SJSA1 (cell line): ENCODE measurements at regions not wholly inside any gene's neighbourhood (a gene's known extent, or its start where the extent isn't known, plus 50 kb on each side); places are given as distances from the start of the nearest gene placed in this dataset.

Source experiments
- DNase-seq, 2 experiments: peaks; one replicate each; pipeline ENCODE4 v3.0.0-alpha.2; 2015 to 2020; ENCODE audit warnings: low spot score in 2 of 2, low read depth in 1 of 2
- H3K27ac ChIP-seq: fragments of 250-450 bp; sonication (Bioruptor Pico); 2 replicates; pipeline ENCODE4 v1.5.1; 2020; ENCODE audit warnings: mild to moderate bottlenecking, moderate library complexity
- H3K27me3 ChIP-seq: fragments of 250-450 bp; sonication (Bioruptor Pico); replicated peaks from 2 replicates; pipeline ENCODE4 v1.5.1; 2020; ENCODE audit warnings: mild to moderate bottlenecking, moderate library complexity
- H3K36me3 ChIP-seq: fragments of 250-450 bp; sonication (Bioruptor Pico); 2 replicates; pipeline ENCODE4 v1.5.1; 2020; ENCODE audit warnings: mild to moderate bottlenecking
- H3K4me1 ChIP-seq: fragments of 250-450 bp; sonication (Bioruptor Pico); replicated peaks from 2 replicates; pipeline ENCODE4 v1.6.1; 2021; ENCODE audit warnings: mild to moderate bottlenecking
- H3K4me3 ChIP-seq: fragments of 250-450 bp; sonication (Bioruptor Pico); 2 replicates; pipeline ENCODE4 v1.5.1; 2020; ENCODE audit warnings: mild to moderate bottlenecking
- H3K9me3 ChIP-seq: fragments of 250-450 bp; sonication (Bioruptor Pico); replicated peaks from 2 replicates; pipeline ENCODE4 v1.5.1; 2020; ENCODE audit warnings: mild to moderate bottlenecking

DNA sequence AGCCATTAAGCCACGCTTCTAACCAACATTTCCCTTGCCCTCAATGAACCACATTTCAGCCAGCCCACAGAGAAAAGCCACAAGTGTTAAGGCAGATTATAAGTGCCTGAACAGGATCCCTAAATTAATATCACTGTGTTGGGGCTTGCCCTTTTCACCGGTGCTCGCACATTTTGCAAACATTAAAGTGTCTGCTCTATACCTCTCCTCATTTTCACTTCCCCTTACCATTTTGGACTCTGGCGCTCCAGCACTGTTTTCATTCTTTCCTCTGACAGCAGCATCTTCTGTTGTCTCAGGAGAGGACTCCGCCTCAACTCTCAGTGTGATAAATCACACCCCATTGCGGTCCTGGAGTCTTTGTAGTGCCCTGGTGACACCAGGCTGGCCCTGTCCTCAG, 274.2 kb downstream of the BAMBI start:
- no peaks in the 10 kb centered on the region for H3K9me3 ChIP-seq
- DNase-seq = no peak
- no peaks in the 10 kb centered on the region for H3K36me3 ChIP-seq
- H3K4me1 ChIP-seq = peaks cover 27% of the 10 kb centered on the region
- H3K27ac ChIP-seq = no peak overlapping the region
- H3K27me3 ChIP-seq = no peaks in the 10 kb centered on the region
- H3K4me3 ChIP-seq = no peak overlapping the region

GRCh38 chr10:28952523-28952922, 275.2 kb downstream of the BAMBI start:
- Histone ChIP-seq H3K4me1 (peaks cover 18% of the 10 kb centered on the region), H3K36me3 (no peaks in the 10 kb centered on the region), H3K27me3 (no peaks in the 10 kb centered on the region), H3K27ac (no peak overlapping the region), H3K9me3 (no peaks in the 10 kb centered on the region), H3K4me3 (no peak overlapping the region)
- DNase-seq = no peak

DNA sequence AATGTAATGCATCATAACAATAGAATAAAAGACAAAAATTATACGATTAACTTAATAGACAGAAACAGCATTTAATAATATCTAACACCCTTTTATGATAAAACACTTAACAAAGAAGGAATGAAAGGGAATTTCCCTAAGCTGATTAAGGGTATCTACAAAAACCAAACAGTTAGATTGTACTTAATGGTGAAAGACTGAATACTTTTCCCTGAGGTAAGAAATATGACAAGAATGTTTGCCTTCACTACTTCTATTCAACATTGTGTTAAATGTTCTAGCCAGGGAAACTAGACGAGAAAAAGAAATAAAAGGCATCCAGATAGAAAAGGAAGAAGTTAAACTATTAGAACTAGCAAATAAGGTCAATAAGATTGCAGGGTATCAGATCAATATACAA, 276.9 kb downstream of the BAMBI start:
- DNase-seq = peak in 1 of 2 experiments; percentile 37
- no peaks in the 10 kb centered on the region for H3K27me3 ChIP-seq
- H3K4me1 ChIP-seq = peaks cover 12% of the 10 kb centered on the region
- no peaks in the 10 kb centered on the region for H3K36me3 ChIP-seq
- H3K9me3 ChIP-seq = no peaks in the 10 kb centered on the region
- H3K4me3 ChIP-seq = no peak overlapping the region
- no peak overlapping the region for H3K27ac ChIP-seq

DNA sequence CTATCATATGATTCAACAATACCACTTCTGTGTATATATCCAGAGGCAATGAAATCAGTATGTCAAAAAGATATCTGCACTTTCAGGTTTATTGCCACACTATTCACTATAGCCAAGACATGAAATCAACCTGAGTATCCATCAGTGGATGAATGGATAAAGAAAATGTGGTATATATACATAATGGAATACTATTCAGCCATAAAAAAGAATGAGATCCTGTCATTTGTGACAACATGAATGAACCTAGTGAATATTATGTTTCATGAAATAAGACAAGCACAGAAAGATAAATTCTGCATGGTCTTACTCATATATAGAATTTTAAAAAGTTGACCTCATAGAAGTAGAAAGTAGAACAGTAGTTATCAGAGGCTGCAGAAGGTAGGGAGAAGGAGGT, 281.1 kb downstream of the BAMBI start:
- H3K27ac ChIP-seq = no peak overlapping the region
- peaks cover 17% of the 10 kb centered on the region for H3K4me1 ChIP-seq
- H3K27me3 ChIP-seq = no peaks in the 10 kb centered on the region
- no peaks in the 10 kb centered on the region for H3K36me3 ChIP-seq
- DNase-seq = no peak
- H3K4me3 ChIP-seq = no peak overlapping the region
- no peaks in the 10 kb centered on the region for H3K9me3 ChIP-seq

DNA sequence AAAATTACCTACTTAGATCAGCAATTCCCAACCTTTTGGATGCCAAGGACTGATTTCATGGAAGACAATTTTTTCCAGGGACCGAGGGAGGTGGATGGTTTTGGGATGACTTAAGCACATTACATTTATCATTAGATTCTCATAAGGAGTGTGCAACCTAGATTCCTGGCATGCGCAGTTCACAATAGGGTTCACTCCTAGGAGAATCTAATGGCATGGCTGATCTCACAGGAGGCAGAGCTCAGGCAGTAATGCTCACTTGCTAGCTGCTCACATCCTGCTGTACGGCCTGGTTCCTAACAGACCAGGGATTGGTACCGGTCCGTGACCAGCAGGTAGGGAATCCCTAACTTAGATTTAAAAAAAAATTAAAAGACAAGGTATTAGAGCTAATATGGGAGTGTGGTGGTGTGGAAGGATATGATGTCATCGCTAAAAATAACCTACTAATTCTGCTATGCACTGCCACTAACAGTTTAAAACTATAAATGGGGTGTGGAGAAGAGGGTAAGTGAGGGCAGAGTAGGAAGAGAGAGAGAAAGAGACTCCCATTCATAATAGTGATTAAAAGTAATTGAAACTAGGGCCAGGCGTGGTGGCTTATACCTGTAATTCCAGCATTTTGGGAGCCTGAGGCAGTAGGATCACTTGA, 282.7 kb downstream of the BAMBI start:
- DNase-seq = no peak
- Histone ChIP-seq H3K36me3 (no peaks in the 10 kb centered on the region), H3K4me3 (no peak overlapping the region), H3K9me3 (peaks cover 3% of the 10 kb centered on the region; the same call in 1 of the 2 replicates), H3K27ac (no peak overlapping the region), H3K4me1 (peaks cover 4% of the 10 kb centered on the region), H3K27me3 (no peaks in the 10 kb centered on the region)

GRCh38 chr10:28962768-28963167, 285.4 kb downstream of the BAMBI start:
- Histone ChIP-seq H3K27me3 (no peaks in the 10 kb centered on the region), H3K27ac (no peak overlapping the region), H3K4me1 (peaks cover 4% of the 10 kb centered on the region; the same call in 1 of the 2 replicates)

DNA sequence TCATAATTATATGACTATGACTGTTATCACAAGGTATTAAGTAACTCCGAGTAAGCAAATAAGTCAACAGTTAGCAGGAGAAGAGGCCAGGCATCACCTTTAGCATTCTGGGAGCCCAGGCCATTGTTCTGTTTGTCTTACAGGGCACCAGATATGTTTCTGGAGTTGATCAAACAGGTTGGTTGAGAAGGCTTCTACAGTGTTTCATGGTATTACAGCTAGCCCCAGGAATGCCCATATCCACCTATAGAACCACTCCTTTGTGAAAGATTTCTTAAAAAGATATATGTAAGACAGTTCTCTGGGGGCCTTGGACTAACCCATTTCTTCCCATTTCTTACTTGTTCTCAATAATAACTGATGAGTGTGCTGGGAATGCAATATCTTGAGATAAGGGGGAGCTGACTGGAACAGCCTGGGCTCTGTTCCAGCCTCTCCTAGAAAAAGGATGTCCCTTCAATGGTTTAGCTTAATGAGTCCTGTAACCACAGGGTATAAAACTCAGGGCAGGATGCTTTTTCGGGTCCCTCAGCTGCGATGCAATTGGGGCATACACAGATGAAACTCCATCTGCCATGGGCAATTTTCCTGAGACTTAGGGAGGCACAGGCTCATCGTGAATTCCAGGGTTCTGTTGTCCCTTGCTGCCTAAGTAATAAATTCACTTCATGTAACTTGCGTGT, 286.4 kb downstream of the BAMBI start:
- no peak overlapping the region for H3K27ac ChIP-seq
- peaks cover 3% of the 10 kb centered on the region; the same call in 1 of the 2 replicates for H3K9me3 ChIP-seq
- no peaks in the 10 kb centered on the region for H3K36me3 ChIP-seq
- H3K4me3 ChIP-seq = no peak overlapping the region
- H3K4me1 ChIP-seq = peaks cover 4% of the 10 kb centered on the region; the same call in 1 of the 2 replicates
- no peak for DNase-seq
- H3K27me3 ChIP-seq = no peaks in the 10 kb centered on the region

More at GRCh38 chr10:28962768-28963167, 285.4 kb downstream of the BAMBI start:
- Histone ChIP-seq H3K36me3 (no peaks in the 10 kb centered on the region), H3K4me3 (no peak overlapping the region), H3K9me3 (peaks cover 3% of the 10 kb centered on the region; the same call in 1 of the 2 replicates)
- no peak for DNase-seq

DNA sequence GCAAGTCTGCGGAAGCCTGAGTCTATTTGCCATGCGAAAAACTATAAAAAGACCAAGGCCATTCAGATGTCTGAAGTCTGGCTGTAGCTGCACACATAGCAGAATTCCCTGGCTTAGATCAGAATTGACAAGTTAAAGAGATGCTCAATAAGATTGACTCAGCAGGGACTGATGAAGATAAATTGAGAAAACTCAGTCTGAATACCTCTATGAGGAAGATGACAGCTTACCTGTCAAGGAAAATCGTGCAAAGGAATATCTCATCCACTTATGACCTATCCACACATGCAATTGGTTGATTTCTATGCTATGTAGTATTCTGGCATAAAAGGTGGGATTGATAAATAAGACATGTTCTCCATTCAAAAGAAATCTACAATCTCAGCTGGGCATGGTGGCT, 288.6 kb downstream of the BAMBI start:
- Histone ChIP-seq H3K4me3 (no peak overlapping the region), H3K9me3 (peaks cover 3% of the 10 kb centered on the region; the same call in 1 of the 2 replicates), H3K4me1 (no peaks in the 10 kb centered on the region), H3K27ac (no peak overlapping the region), H3K27me3 (no peaks in the 10 kb centered on the region), H3K36me3 (no peaks in the 10 kb centered on the region)
- no peak for DNase-seq

DNA sequence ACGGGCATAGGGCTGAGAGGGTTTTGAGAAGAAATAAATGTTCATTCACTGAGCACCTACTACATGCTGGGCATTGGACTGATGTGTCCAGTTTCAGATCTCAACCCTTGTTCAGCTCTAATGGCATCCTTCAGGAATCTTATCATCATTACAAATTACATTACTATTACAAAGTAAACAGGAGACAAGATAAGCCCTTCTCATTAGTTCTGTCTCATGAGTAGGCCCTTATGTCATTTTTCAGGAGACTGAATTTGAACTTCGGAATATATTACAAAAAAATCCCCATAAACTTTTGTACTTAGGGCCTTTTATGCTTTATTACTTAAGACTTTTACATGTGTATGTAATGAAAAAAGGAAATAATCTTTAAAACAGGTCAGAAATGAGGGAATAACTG, 289.7 kb downstream of the BAMBI start:
- H3K4me3 ChIP-seq = no peak overlapping the region
- no peaks in the 10 kb centered on the region for H3K27me3 ChIP-seq
- H3K9me3 ChIP-seq = peaks cover 3% of the 10 kb centered on the region; the same call in 1 of the 2 replicates
- H3K4me1 ChIP-seq = no peaks in the 10 kb centered on the region
- H3K36me3 ChIP-seq = no peaks in the 10 kb centered on the region
- H3K27ac ChIP-seq = no peak overlapping the region
- no peak for DNase-seq

DNA sequence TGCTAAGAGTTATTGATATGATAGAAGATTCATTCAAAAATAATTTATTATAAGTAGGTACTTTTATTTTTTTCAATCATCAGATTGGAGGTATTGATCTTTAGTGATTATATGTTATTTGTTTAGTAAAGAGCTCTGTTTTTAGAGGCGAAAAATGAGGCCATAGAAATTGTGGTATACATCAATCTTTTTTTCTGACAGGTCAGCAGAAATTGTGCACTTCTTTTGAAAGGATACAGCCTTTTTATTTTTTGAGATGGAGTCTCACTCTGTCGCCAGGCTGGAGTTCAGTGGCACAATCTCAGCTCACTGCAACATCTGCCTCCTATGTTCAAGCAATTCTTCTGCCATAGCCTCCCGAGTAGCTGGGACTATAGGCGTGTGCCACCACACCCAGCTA, 292.1 kb downstream of the BAMBI start:
- Histone ChIP-seq H3K9me3 (no peaks in the 10 kb centered on the region), H3K27me3 (no peaks in the 10 kb centered on the region), H3K27ac (no peak overlapping the region), H3K4me1 (no peaks in the 10 kb centered on the region), H3K36me3 (no peaks in the 10 kb centered on the region), H3K4me3 (no peak overlapping the region)
- no peak for DNase-seq

DNA sequence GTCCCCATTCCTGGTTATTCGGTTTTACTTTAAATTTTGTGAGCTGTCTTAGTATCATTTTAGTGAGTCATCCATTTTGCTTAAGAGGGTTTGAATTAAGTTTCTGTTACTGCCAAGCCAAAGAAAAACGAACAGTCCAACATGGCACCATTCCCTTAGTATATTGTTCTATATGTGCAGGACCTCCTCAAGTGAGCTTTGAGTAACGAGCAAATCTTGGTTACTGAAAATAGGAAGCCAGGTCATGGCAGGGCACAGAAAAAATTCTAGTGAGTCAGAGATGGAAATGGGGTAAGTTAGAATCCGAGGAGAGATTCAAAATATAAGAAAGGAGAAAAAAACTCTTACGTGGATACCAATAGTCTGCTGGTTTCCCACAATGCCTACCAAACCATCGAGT, 292.9 kb downstream of the BAMBI start:
- Histone ChIP-seq H3K27me3 (no peaks in the 10 kb centered on the region), H3K36me3 (no peaks in the 10 kb centered on the region), H3K27ac (no peak overlapping the region), H3K4me3 (no peak overlapping the region), H3K9me3 (no peaks in the 10 kb centered on the region), H3K4me1 (no peaks in the 10 kb centered on the region)
- DNase-seq = no peak

- DNase-seq = no peak
- Histone ChIP-seq H3K36me3 (no peaks in the 10 kb centered on the region), H3K27ac (no peak overlapping the region), H3K4me1 (peaks cover 6% of the 10 kb centered on the region), H3K27me3 (no peaks in the 10 kb centered on the region), H3K4me3 (no peak overlapping the region), H3K9me3 (no peaks in the 10 kb centered on the region)
These were observed 293.9 kb downstream of the BAMBI start for GRCh38 chr10:28971255-28971654.

- Histone ChIP-seq H3K36me3 (no peaks in the 10 kb centered on the region), H3K4me1 (peaks cover 6% of the 10 kb centered on the region), H3K27me3 (no peaks in the 10 kb centered on the region), H3K4me3 (no peak overlapping the region), H3K27ac (no peak overlapping the region), H3K9me3 (no peaks in the 10 kb centered on the region)
- no peak for DNase-seq
These were observed 294.4 kb downstream of the BAMBI start for GRCh38 chr10:28971764-28972163.

GRCh38 chr10:28973309-28973972, 296.1 kb downstream of the BAMBI start:
- Histone ChIP-seq H3K36me3 (no peaks in the 10 kb centered on the region), H3K27me3 (no peaks in the 10 kb centered on the region), H3K4me3 (no peak overlapping the region), H3K4me1 (peaks cover 6% of the 10 kb centered on the region), H3K27ac (no peak overlapping the region), H3K9me3 (no peaks in the 10 kb centered on the region; the same call in 1 of the 2 replicates)
- no peak for DNase-seq
